ENCODE measurements at regions not wholly inside any gene's neighbourhood (a gene's known extent, or its start where the extent isn't known, plus 50 kb on each side); places are given as distances from the start of the nearest gene placed in this dataset.

DNA sequence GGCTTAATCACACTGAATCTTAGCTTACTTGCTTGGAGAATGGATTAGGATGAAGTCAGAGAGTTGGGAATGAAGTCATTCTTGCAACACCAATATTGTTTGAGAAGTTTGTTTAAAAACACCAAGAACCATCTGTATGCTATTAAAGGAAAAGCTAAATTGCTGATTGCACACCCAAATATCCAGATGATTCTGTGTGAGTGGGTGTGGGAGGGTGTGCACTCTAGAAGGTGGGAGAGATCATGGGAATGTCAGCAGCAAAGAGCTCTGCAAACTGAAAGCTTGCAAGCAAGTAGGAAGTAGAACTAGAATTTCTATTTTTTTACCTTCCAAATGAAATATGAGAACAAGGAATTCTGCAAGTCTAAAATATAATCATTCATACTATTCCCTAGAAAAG, 364.9 kb downstream of the NR2F2 start:
- FAIRE-seq (no peak), DNase-seq (ENCODE audit: low read depth, low spot score) (no peak)
- Histone ChIP-seq H3K9me1 (replicated peaks; ENCODE audit: control insufficient read depth, extremely low read depth, insufficient read depth, low read length) (no peaks in the 10 kb centered on the region), H3K9me3 (replicated peaks; ENCODE audit: control insufficient read depth, insufficient read depth, low read length) (no peaks in the 10 kb centered on the region), H3K9ac (replicated peaks; ENCODE audit: extremely low read depth, insufficient read depth, low read length) (no peak overlapping the region), H3K4me1 (ENCODE audit: control insufficient read depth, extremely low read depth, insufficient read depth, low read length) (no peaks in the 10 kb centered on the region), H3K27me3 (ENCODE audit: control insufficient read depth in 2 of 2, insufficient read depth in 2 of 2, low read length in 2 of 2) (no peaks in the 10 kb centered on the region), H3K36me3 (ENCODE audit: control insufficient read depth in 2 of 2, extremely low read depth in 1 of 2, insufficient read depth in 2 of 2, low read length in 2 of 2) (no peaks in the 10 kb centered on the region), H3K79me2 (ENCODE audit: control insufficient read depth, insufficient read depth, low read length) (no peaks in the 10 kb centered on the region), H4K20me1 (replicated peaks; ENCODE audit: control insufficient read depth, extremely low read depth, insufficient read depth, low read length) (no peaks in the 10 kb centered on the region), H3K27ac (ENCODE audit: insufficient read depth, low read depth, low read length) (no peak overlapping the region), H3K4me3 (replicated peaks in 1 of 3; ENCODE audit: insufficient read depth in 1 of 3, low read depth in 1 of 3, low read length in 3 of 3) (no peak overlapping the region), H3K4me2 (ENCODE audit: insufficient read depth, low read length) (no peak overlapping the region), H2AFZ (ENCODE audit: low read depth, low read length) (no peak overlapping the region)
- intact Hi-C loops (cut with micrococcal nuclease) (no loop called here), dilution Hi-C loops (cut with MboI; ENCODE audit: extremely low pct_ligation_motif_present, low sequenced_read_pairs) (no loop called here)
- POLR2A ChIA-PET = no interaction called here
- CTCF ChIA-PET = interaction anchor here (1.4 kb wide), 1 partner anchor 10 kb away, joined by 4 read pairs; no protein-coding TSS in a partner anchor
- TF ChIP-seq MYC (IDR thresholded peaks at IDR 0.05; ENCODE audit: low read depth, low read length) (no peak), POLR2AphosphoS5 (IDR thresholded peaks at IDR 0.05; ENCODE audit: insufficient read depth, low read depth, low read length) (no peak)
- TF ChIP-seq, protein P1, sequence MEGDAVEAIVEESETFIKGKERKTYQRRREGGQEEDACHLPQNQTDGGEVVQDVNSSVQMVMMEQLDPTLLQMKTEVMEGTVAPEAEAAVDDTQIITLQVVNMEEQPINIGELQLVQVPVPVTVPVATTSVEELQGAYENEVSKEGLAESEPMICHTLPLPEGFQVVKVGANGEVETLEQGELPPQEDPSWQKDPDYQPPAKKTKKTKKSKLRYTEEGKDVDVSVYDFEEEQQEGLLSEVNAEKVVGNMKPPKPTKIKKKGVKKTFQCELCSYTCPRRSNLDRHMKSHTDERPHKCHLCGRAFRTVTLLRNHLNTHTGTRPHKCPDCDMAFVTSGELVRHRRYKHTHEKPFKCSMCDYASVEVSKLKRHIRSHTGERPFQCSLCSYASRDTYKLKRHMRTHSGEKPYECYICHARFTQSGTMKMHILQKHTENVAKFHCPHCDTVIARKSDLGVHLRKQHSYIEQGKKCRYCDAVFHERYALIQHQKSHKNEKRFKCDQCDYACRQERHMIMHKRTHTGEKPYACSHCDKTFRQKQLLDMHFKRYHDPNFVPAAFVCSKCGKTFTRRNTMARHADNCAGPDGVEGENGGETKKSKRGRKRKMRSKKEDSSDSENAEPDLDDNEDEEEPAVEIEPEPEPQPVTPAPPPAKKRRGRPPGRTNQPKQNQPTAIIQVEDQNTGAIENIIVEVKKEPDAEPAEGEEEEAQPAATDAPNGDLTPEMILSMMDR (IDR thresholded peaks at IDR 0.05; ENCODE audit: extremely low read depth in 1 of 2, insufficient read depth in 1 of 2, low read depth in 1 of 2, low read length in 2 of 2) = no peak
- no TSS peak for BruUV-seq (replicated peaks)

DNA sequence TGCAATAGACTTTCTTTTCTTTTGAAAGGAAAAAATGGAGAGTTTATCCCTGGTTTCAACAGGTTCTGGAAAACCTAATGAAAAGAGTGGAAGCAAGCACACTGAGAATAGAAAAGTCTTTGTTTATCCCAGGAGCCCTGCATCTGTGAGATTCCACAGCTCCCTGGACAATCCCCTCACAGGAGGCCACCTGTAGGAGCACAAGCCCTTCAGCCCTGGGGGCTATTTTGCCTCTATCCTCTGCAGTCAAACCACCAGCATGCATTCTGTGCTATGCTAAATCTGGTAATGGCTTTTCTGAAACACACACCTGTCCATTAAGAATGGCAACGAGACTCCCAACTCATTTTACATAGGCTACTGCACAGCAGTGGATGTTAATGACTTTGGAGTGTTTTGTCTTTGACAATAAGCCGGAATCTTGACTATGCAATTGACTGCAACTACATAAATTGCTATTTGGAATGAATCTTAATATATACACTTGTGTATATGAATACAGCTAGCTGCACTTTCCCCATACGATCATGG, 369.4 kb downstream of the NR2F2 start:
- H3K9ac ChIP-seq (replicated peaks; ENCODE audit: extremely low read depth, insufficient read depth, low read length) = no peak overlapping the region
- no peaks in the 10 kb centered on the region for H4K20me1 ChIP-seq (replicated peaks; ENCODE audit: control insufficient read depth, extremely low read depth, insufficient read depth, low read length)
- no peaks in the 10 kb centered on the region for H3K27me3 ChIP-seq (ENCODE audit: control insufficient read depth in 2 of 2, insufficient read depth in 2 of 2, low read length in 2 of 2)
- H3K4me3 ChIP-seq (replicated peaks in 1 of 3; ENCODE audit: insufficient read depth in 1 of 3, low read depth in 1 of 3, low read length in 3 of 3) = no peak overlapping the region
- H3K79me2 ChIP-seq (ENCODE audit: control insufficient read depth, insufficient read depth, low read length) = no peaks in the 10 kb centered on the region
- no peak for DNase-seq (ENCODE audit: low read depth, low spot score)
- BruUV-seq (replicated peaks) = no TSS peak
- no peaks in the 10 kb centered on the region for H3K9me3 ChIP-seq (replicated peaks; ENCODE audit: control insufficient read depth, insufficient read depth, low read length)
- FAIRE-seq = no peak
- H3K9me1 ChIP-seq (replicated peaks; ENCODE audit: control insufficient read depth, extremely low read depth, insufficient read depth, low read length) = no peaks in the 10 kb centered on the region
- H3K4me1 ChIP-seq (ENCODE audit: control insufficient read depth, extremely low read depth, insufficient read depth, low read length) = no peaks in the 10 kb centered on the region
- ChIA-PET CTCF (no interaction called here), POLR2A (no interaction called here)
- no peak overlapping the region for H3K4me2 ChIP-seq (ENCODE audit: insufficient read depth, low read length)
- H2AFZ ChIP-seq (ENCODE audit: low read depth, low read length) = no peak overlapping the region
- no peaks in the 10 kb centered on the region for H3K36me3 ChIP-seq (ENCODE audit: control insufficient read depth in 2 of 2, extremely low read depth in 1 of 2, insufficient read depth in 2 of 2, low read length in 2 of 2)
- dilution Hi-C loops (cut with MboI; ENCODE audit: extremely low pct_ligation_motif_present, low sequenced_read_pairs) = no loop called here
- TF ChIP-seq JUN (IDR thresholded peaks at IDR 0.05; ENCODE audit: borderline replicate concordance, insufficient read depth, insufficient read length, low read depth) (no peak), EZH2 (IDR thresholded peaks at IDR 0.05; ENCODE audit: borderline replicate concordance, low read depth, low read length, severe bottlenecking) (no peak), FOS (IDR thresholded peaks at IDR 0.05; ENCODE audit: borderline replicate concordance, insufficient read depth, low read length) (no peak), POLR2AphosphoS5 (IDR thresholded peaks at IDR 0.05; ENCODE audit: insufficient read depth, low read depth, low read length) (no peak), MYC (IDR thresholded peaks at IDR 0.05; ENCODE audit: low read depth, low read length) (no peak), POLR2A (IDR thresholded peaks at IDR 0.05; ENCODE audit: low read depth, low read length) (no peak), GATA2 (IDR thresholded peaks at IDR 0.05; ENCODE audit: insufficient read depth, insufficient read length, low read depth, low read length) (no peak)
- TF ChIP-seq, protein P2, sequence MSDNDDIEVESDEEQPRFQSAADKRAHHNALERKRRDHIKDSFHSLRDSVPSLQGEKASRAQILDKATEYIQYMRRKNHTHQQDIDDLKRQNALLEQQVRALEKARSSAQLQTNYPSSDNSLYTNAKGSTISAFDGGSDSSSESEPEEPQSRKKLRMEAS (IDR thresholded peaks at IDR 0.05; ENCODE audit: insufficient read depth, insufficient read length) = no peak
- TF ChIP-seq, protein P1 (IDR thresholded peaks at IDR 0.05; ENCODE audit: extremely low read depth in 1 of 2, insufficient read depth in 1 of 2, low read depth in 1 of 2, low read length in 2 of 2) = no peak
- intact Hi-C loops (cut with micrococcal nuclease) = loop anchor here (5.0 kb wide), 1 partner anchor 343 kb away; no protein-coding TSS in a partner anchor
- H3K27ac ChIP-seq (ENCODE audit: insufficient read depth, low read depth, low read length) = no peak overlapping the region

All from endothelial cell of umbilical vein (primary cell).